Smooth muscle cell of the brain vasculature (primary cell): ENCODE measurements at regions not wholly inside any gene's neighbourhood (a gene's known extent, or its start where the extent isn't known, plus 50 kb on each side); places are given as distances from the start of the nearest gene placed in this dataset.

Experiments used
- DNase-seq: peaks from one replicate; pipeline ENCODE4 v3.0.0-alpha.2; 2012; ENCODE audit warnings: low read depth, low spot score

GRCh38 chr1:87872692-87873091 lies 544.0 kb downstream of the LMO4 start:
- DNase-seq: no peak

DNA sequence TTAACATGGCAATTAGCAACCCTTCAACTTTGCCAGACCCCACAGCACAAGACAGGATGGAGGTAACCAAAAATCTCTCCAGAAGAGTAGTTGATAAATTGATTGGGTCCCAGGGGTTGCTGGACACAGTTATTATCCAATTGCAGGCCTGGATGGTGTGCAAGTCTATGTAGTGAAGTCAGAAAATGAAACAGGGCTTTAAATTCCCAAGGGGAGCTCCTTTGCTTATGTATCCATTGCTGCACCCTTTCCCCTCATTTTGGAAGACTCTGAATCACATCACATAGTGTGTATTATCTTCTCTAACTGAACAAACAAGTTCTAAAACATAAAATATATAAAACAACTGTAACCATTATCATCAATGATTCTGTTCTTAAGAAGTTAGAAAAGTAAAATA lies 550.2 kb downstream of the LMO4 start:
- no peak for DNase-seq

- no peak for DNase-seq
Observed at GRCh38 chr1:87880098-87880760, 551.5 kb downstream of the LMO4 start.

- DNase-seq: no peak
Observed at GRCh38 chr1:87880764-87881163, 552.1 kb downstream of the LMO4 start.

DNA sequence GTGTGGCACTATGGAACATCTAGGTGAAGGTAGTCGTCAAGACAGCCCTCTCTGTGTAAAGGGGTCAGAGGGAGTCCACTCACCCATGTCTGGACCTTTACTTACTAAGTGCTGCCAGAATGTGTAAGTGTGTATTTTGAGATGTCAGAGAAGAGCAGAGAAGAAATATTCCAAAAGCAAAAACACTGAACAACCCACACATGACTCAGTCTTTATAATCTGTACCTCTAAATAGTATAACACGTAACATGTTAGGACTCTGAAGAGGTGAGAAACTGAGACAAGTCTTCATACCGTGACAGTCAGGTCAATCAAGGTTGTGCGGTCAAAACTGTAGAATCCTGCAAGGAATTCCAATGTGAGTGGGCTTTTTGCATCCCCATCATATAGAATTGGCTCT lies 555.2 kb downstream of the LMO4 start:
- no peak for DNase-seq

DNA sequence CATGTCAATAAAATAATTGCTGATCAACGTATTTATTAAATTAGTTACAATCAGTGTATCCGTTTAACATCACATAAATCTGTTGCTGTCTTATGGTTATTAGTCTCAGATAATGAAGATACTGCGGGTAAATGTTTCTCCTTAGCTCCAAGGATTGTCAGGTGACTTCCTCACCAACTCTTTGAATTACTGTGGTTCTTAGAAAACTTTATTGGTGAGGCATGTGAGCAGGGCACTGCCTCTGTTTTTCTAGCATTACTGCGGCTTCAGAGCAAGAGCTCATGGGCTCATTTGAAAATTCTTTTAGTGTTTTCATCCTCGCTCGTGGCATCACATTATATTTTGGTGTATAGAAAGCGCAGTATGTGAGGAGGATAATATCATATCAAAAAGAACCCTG lies 555.9 kb downstream of the LMO4 start:
- no peak for DNase-seq

GRCh38 chr1:87885278-87886025 lies 556.8 kb downstream of the LMO4 start:
- DNase-seq: no peak

GRCh38 chr1:87887100-87887499 lies 558.4 kb downstream of the LMO4 start:
- no peak for DNase-seq

DNA sequence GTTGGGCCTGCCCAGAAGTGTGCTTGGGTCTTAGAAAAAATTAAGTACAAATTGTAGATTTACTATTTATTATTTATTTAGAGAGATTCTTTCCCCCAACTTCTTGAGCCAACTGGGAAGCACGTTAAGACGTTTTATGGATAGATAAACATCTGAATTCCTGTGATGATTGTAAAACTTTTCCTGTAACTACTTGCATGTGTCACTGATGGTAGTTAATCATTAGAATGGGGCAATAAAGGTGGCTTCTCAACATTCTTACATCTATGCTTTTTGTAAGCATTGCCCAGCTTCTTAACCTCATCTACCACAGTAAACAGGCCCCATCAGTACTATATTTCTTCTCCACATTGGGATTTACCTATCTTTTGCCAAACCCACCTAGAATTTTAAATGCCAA lies 559.8 kb downstream of the LMO4 start:
- DNase-seq: no peak

DNA sequence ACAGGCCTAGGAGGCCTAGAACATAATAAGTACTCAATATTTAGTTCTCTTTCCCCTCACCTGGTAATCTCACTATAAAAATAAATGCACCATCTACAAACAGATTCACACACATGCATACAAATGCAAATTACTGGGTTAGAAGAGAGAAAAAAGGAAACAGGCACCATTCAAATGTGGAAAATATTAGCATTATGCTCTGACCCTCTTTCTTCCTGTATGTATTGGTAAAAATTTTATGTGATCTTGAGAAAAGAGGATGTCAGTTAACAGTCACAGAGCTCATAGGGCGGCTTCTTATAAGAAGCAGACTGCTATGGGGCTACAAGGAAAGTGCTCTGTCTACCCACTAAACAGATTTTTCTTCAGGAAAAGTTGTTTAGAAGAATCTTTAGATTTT lies 565.4 kb downstream of the LMO4 start:
- DNase-seq: no peak

DNA sequence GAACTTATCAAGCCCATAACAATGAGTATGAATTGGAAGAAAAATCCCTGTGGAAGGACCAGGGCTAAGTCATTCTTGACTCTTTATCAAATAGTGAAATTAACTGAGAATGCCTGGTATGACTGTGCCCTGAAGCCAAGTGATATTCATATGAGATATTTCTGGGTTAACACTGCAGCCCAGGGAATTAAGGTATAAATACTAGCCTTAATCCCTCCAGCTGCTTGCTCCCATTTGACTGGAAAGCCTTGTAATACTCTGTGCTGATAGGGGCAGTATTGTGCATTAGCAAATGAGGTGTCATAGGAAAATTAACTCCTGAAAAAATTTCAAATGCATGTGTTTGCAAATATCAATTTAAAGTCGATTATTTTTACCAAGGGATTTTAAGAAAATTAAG lies 568.8 kb downstream of the LMO4 start:
- no peak for DNase-seq

DNA sequence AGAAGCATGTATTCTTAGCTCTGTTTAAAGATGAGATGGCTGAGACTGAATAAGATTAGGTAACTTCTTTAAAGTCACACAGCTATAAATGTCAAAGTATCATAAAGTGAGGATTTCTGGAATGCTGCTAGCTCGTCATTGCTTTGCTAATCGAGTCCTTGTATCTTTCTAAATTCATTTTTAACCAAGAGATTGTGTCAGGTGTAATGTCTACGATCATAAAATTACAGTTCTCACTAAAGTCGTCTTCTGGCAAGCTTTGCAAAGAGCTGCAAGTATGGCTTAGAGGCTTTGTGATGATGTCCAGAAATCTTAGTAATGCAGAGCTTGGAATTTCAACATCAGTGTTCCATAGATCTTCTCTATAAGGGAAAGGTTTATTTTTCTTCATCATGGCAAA lies 569.8 kb downstream of the LMO4 start:
- no peak for DNase-seq

- no peak for DNase-seq
Observed at GRCh38 chr1:87899017-87899416, 570.3 kb downstream of the LMO4 start.

DNA sequence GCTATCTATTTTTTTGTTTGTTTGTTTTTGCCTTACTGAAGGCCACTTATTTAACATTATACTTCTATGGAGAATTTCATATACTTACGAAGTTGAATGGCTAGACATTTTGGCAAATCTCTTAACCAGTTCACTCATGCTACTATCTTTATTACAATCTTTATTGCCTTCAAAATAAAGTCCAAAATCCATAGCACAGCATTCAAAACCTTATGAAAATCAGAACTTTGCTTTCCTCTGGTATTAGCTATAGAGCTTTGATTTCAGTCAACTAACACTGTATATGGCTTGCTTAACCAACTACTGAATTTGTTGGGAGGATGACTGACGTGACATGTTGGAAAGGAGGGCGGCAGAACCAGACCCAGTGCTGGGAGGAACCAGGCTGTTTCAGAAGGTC lies 571.1 kb downstream of the LMO4 start:
- no peak for DNase-seq

DNA sequence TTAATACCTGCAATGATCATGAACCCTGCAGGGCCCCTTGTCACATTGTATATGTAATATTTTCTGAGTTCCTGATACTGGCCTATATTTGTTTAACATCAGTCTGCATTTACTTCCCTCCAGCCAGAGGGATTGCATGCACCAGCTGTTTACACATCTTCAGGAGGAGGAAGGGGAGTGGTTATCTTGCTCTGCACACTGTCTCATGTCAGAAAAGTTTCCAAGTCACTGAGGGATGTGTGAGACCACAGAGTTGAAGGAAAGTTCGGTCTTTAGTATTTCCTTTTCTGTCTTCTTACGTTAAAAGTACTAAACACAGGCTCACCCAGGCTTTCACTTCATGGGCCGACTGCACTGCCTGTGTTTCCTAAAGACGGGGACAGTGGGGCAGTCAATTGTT lies 574.1 kb downstream of the LMO4 start:
- DNase-seq: no peak

- no peak for DNase-seq
Observed at GRCh38 chr1:87903242-87903641, 574.6 kb downstream of the LMO4 start.

DNA sequence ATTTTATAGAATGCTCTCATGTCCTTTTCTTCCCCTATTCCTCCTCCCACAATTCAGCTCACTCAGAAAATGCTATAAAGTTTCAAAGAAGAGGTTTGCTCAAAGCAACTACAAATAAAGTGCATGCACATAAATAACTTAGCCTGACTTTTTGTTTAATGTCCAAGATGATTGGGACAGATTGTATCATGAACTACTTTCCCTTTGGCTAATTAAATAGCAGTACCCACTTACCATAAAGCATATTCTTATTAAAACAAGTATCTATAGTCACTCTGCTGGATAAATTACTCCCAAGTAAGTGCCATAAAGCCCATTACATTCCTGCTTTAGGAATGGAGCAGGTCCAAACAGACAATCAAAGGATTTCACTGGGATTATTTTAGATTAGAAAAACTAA lies 576.0 kb downstream of the LMO4 start:
- DNase-seq: no peak

- DNase-seq: no peak
Observed at GRCh38 chr1:87905651-87906050, 577.0 kb downstream of the LMO4 start.

DNA sequence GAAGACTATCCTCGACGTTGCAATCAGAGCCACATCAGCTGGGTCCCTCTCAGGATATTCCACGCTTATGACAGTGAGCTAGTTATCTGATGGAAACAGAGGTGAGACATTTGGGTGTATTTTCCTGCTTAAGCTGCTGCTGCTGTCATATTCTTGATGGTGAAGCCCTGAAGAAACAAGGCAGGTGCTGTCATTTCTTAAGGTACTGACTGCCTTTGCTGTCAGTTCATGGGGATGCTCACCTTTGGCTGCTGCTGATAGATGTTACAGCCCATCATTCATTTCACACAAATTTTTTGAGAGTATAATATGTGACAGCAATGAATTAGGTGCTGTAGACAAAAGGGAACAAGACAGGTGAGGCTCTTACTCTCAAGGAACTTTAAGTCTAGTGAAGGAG lies 577.4 kb downstream of the LMO4 start:
- DNase-seq: no peak

DNA sequence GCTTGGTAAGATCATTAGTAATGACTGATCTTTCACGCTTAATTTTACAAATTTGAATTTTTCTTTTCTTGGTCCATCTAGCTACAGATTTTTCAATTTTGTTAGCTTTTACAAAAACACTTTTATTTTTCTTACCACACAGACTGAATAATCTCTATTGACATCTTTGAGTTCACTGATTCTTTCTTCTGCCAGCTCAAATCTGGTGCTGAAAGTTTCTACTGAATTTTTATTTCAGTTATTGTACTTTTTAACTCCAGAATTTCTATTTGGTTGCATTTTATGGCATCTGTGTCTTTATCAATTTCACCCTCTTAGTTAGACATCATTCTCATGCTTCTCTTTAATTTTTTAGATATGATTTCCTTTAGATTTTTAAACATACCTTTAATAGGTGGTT lies 584.7 kb downstream of the LMO4 start:
- DNase-seq: no peak

DNA sequence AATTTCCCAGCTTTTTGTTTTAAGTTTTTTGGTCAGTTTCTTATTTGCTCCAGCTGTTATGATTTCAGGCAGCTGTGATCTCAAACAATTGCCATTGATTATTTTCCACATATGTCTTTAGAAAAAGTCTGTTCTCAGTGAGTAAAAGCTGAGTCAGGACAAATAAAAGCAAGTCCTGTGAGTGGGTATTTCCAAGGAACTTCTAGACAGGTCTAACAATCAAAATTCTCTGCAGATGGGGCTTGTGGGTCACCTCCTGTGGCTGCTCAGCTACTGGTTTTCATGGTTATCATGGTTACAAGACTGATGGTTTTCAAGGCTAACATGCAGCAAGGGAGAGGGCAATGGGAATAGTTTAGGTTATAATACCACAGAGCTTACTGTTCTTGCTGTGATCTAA lies 585.7 kb downstream of the LMO4 start:
- DNase-seq: no peak

DNA sequence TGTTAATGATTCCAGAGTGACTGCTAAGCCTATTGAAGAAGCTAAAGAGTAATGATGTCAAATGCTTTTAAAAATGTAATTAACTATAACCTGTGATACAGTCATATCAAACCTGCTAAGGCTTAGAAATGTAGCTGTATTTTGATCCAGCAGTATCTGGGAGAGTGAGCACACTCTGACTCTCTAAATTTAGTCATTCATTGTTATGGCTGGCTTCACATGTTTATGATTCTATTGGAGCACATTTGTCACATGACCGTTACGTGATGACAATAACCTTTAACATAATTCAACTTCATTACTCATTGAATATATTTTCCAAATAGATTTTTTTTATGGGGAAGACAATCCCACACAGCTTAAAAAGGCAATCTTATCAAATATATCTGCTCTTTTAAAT lies 587.1 kb downstream of the LMO4 start:
- no peak for DNase-seq

DNA sequence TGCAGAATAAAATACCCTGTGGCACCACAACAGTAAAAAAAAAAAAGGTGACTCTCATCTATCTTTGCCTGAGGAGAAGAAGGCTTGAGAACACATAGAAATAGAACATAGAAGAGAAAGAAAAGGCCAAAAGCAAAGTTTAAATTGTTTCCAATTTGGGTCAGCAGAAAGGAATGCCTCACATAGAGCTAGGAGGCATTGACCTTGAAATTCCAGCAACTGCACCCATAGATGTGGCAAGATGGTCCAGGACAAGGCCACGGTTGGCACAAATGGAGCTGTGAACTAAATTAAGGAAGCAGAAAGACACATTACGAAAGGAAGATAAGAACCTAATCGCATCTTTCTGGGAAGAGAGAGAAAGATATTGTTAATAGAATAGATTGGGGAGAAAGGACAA lies 588.3 kb downstream of the LMO4 start:
- DNase-seq: no peak

GRCh38 chr1:87918398-87918797 lies 589.7 kb downstream of the LMO4 start:
- no peak for DNase-seq
